WTC11 (cell line): ENCODE measurements at regions not wholly inside any gene's neighbourhood (a gene's known extent, or its start where the extent isn't known, plus 50 kb on each side); places are given as distances from the start of the nearest gene placed in this dataset.

ENCODE experiments used
- CTCF ChIP-seq: fragments of 200-600 bp; IDR thresholded peaks from 2 replicates; pipeline ENCODE4 v1.8.0; 2022; ENCODE audit warnings: antibody characterized with exemption
- FOXJ3 ChIP-seq: sonication (generic); formaldehyde crosslinking; IDR thresholded peaks from 2 replicates; pipeline ENCODE4 v1.9.0; 2021; ENCODE audit warnings: missing genetic modification reagents, mild to moderate bottlenecking, borderline replicate concordance
- IRF1 ChIP-seq: sonication (generic); formaldehyde crosslinking; IDR thresholded peaks from 2 replicates; pipeline ENCODE4 v1.8.0; 2023; ENCODE audit warnings: missing genetic modification reagents
- TCF7 ChIP-seq: sonication (generic); formaldehyde crosslinking; IDR thresholded peaks from 2 replicates; pipeline ENCODE4 v1.8.0; 2022; ENCODE audit warnings: mild to moderate bottlenecking, low read depth, missing genetic modification reagents, moderate library complexity
- ZNF317 ChIP-seq: sonication (generic); formaldehyde crosslinking; IDR thresholded peaks from 2 replicates; pipeline ENCODE4 v1.8.1; 2023; ENCODE audit warnings: low read depth, mild to moderate bottlenecking, moderate library complexity, missing genetic modification reagents, borderline replicate concordance

GRCh38 chr10:9081253-9081652, 1026.8 kb downstream of the GATA3 start:
- TF ChIP-seq TCF7 = no peak
- no peak for TF ChIP-seq CTCF
- no peak for TF ChIP-seq ZNF317 (CRISPR knock-in tag)
- no peak for TF ChIP-seq FOXJ3 (CRISPR knock-in tag)
- no peak for TF ChIP-seq IRF1 (CRISPR knock-in tag)
